ENCODE measurements at regions not wholly inside any gene's neighbourhood (a gene's known extent, or its start where the extent isn't known, plus 50 kb on each side); places are given as distances from the start of the nearest gene placed in this dataset.

GRCh38 chr17:20702692-20703091, 123.2 kb downstream of the CDRT15L2 start:
- TF ChIP-seq, protein P1, sequence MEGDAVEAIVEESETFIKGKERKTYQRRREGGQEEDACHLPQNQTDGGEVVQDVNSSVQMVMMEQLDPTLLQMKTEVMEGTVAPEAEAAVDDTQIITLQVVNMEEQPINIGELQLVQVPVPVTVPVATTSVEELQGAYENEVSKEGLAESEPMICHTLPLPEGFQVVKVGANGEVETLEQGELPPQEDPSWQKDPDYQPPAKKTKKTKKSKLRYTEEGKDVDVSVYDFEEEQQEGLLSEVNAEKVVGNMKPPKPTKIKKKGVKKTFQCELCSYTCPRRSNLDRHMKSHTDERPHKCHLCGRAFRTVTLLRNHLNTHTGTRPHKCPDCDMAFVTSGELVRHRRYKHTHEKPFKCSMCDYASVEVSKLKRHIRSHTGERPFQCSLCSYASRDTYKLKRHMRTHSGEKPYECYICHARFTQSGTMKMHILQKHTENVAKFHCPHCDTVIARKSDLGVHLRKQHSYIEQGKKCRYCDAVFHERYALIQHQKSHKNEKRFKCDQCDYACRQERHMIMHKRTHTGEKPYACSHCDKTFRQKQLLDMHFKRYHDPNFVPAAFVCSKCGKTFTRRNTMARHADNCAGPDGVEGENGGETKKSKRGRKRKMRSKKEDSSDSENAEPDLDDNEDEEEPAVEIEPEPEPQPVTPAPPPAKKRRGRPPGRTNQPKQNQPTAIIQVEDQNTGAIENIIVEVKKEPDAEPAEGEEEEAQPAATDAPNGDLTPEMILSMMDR (conservative IDR thresholded peaks at IDR 0.05; ENCODE audit: low read depth, low read length) = no peak
- no peak for TF ChIP-seq EZH2 (IDR thresholded peaks at IDR 0.05; ENCODE audit: low read length, unreplicated experiment)
